PC-9 (cell line): ENCODE measurements at regions not wholly inside any gene's neighbourhood (a gene's known extent, or its start where the extent isn't known, plus 50 kb on each side); places are given as distances from the start of the nearest gene placed in this dataset.

ENCODE experiments used
- BruUV-seq: library from RNA; stranded (reverse); fragments of 400-500 nt; replicated peaks from 2 replicates; lab custom pipeline; 2021; lab: Mats Ljungman, UMichigan
- CTCF ChIA-PET: fragments of 300-600 bp; sonication (Branson Sonifier 250); formaldehyde crosslinking; loops from one replicate; lab custom pipeline; 2022; ENCODE audit warnings: antibody characterized with exemption; lab: Charles Lee
- POLR2A ChIA-PET: fragments of 300-600 bp; sonication (Branson Sonifier 250); formaldehyde crosslinking; loops from one replicate; lab custom pipeline; 2022; ENCODE audit warnings: antibody characterized with exemption; ENCODE audit not compliant: unreplicated experiment; lab: Charles Lee
- DNase-seq, 2 experiments: peaks; one replicate each; pipeline versions ENCODE4 v3.0.0 to v3.0.0-alpha.2; 2015 to 2022; ENCODE audit warnings: mixed read lengths in 1 of 2
- H2AFZ ChIP-seq: fragments of 200-600 bp; sonication (generic); 2 replicates; pipeline ENCODE4 v1.8.1; 2017; ENCODE audit warnings: antibody characterized with exemption
- H3F3A ChIP-seq: fragments of 200-600 bp; sonication (generic); 2 replicates; pipeline ENCODE4 v1.8.1; 2017; ENCODE audit warnings: antibody characterized with exemption, mild to moderate bottlenecking, low read depth; ENCODE audit not compliant: insufficient read depth
- H3K27ac ChIP-seq: fragments of 200-600 bp; sonication (generic); 2 replicates; pipeline ENCODE4 v1.6.1; 2016; ENCODE audit warnings: mixed run types
- H3K27me3 ChIP-seq: fragments of 200-600 bp; sonication (generic); 2 replicates; pipeline ENCODE4 v1.6.1; 2016; ENCODE audit warnings: low read depth, mixed run types; ENCODE audit not compliant: insufficient read depth
- H3K36me3 ChIP-seq: fragments of 200-600 bp; sonication (generic); 2 replicates; pipeline ENCODE4 v1.6.1; 2016; ENCODE audit warnings: low read depth, mixed run types
- H3K4me1 ChIP-seq: fragments of 200-600 bp; sonication (generic); replicated peaks from 2 replicates; pipeline ENCODE4 v1.6.1; 2016; ENCODE audit warnings: mixed run types; ENCODE audit not compliant: insufficient read depth
- H3K4me2 ChIP-seq: fragments of 200-600 bp; sonication (generic); 2 replicates; pipeline ENCODE4 v1.6.1; 2017; ENCODE audit warnings: mixed run types
- H3K4me3 ChIP-seq: fragments of 200-600 bp; sonication (generic); 2 replicates; pipeline ENCODE4 v1.6.1; 2016; ENCODE audit warnings: mixed run types
- H3K79me2 ChIP-seq: fragments of 200-600 bp; sonication (generic); 2 replicates; pipeline ENCODE4 v1.6.1; 2017; ENCODE audit warnings: low read depth, mixed run types
- H3K9me2 ChIP-seq: fragments of 200-600 bp; sonication (generic); 2 replicates; pipeline ENCODE4 v1.8.1; 2017; ENCODE audit warnings: mild to moderate bottlenecking; ENCODE audit not compliant: insufficient read depth
- H3K9me3 ChIP-seq: fragments of 200-600 bp; sonication (generic); 2 replicates; pipeline ENCODE4 v1.8.1; 2016; ENCODE audit warnings: low read depth; ENCODE audit not compliant: insufficient read depth
- H4K20me1 ChIP-seq: fragments of 200-600 bp; sonication (generic); 2 replicates; pipeline ENCODE4 v1.8.1; 2017; ENCODE audit not compliant: insufficient read depth
- EZH2 ChIP-seq: fragments of 200-600 bp; sonication (generic); IDR thresholded peaks from 2 replicates; pipeline ENCODE4 v1.8.0; 2017; ENCODE audit warnings: antibody characterized with exemption, low read depth
- intact Hi-C: fragments of 100-400 bp; cut with micrococcal nuclease; formaldehyde crosslinking; loops from one replicate; pipeline ENCODE4 v1.10.0; 2022; ENCODE audit not compliant: unreplicated experiment
- TF ChIP-seq, protein P1 (sequence below): fragments of 200-600 bp; sonication (generic); conservative IDR thresholded peaks from 2 replicates; pipeline ENCODE4 v1.6.1; 2017; ENCODE audit warnings: mixed run types, antibody characterized with exemption, mild to moderate bottlenecking, moderate library complexity

DNA sequence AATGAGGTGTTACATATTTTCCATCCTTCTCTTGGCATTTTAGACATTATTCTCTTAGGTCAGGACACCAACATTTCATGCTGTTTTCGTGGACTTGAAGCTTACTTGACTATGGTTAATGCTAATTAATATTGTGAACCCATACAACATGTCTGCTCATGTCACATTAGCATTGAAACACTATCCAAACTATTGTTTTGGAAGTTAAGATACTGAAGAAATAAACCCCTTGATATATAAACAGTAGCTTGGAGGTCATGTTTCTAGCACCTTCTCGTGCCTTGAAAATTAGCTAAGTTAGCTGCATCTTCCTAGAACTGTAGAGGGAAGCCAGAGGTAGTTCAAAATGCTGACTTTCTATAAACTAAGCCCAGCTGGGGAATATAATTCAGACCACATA, 288.8 kb downstream of the LTN1 start:
- H2AFZ ChIP-seq = no peak overlapping the region
- ChIA-PET CTCF (no interaction called here), POLR2A (no interaction called here)
- no peaks in the 10 kb centered on the region for H3F3A ChIP-seq
- no peak for DNase-seq
- no peaks in the 10 kb centered on the region for H3K9me2 ChIP-seq
- no peaks in the 10 kb centered on the region for H3K4me1 ChIP-seq
- no peaks in the 10 kb centered on the region for H3K36me3 ChIP-seq
- no peaks in the 10 kb centered on the region for H3K9me3 ChIP-seq
- H3K27me3 ChIP-seq = no peaks in the 10 kb centered on the region
- BruUV-seq = no TSS peak
- H3K27ac ChIP-seq = no peak overlapping the region
- TF ChIP-seq EZH2 = no peak
- TF ChIP-seq, protein P1, sequence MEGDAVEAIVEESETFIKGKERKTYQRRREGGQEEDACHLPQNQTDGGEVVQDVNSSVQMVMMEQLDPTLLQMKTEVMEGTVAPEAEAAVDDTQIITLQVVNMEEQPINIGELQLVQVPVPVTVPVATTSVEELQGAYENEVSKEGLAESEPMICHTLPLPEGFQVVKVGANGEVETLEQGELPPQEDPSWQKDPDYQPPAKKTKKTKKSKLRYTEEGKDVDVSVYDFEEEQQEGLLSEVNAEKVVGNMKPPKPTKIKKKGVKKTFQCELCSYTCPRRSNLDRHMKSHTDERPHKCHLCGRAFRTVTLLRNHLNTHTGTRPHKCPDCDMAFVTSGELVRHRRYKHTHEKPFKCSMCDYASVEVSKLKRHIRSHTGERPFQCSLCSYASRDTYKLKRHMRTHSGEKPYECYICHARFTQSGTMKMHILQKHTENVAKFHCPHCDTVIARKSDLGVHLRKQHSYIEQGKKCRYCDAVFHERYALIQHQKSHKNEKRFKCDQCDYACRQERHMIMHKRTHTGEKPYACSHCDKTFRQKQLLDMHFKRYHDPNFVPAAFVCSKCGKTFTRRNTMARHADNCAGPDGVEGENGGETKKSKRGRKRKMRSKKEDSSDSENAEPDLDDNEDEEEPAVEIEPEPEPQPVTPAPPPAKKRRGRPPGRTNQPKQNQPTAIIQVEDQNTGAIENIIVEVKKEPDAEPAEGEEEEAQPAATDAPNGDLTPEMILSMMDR = no peak
- intact Hi-C loops = no loop called here
- no peak overlapping the region for H3K4me3 ChIP-seq
- no peaks in the 10 kb centered on the region for H4K20me1 ChIP-seq
- H3K79me2 ChIP-seq = no peaks in the 10 kb centered on the region
- no peak overlapping the region for H3K4me2 ChIP-seq

DNA sequence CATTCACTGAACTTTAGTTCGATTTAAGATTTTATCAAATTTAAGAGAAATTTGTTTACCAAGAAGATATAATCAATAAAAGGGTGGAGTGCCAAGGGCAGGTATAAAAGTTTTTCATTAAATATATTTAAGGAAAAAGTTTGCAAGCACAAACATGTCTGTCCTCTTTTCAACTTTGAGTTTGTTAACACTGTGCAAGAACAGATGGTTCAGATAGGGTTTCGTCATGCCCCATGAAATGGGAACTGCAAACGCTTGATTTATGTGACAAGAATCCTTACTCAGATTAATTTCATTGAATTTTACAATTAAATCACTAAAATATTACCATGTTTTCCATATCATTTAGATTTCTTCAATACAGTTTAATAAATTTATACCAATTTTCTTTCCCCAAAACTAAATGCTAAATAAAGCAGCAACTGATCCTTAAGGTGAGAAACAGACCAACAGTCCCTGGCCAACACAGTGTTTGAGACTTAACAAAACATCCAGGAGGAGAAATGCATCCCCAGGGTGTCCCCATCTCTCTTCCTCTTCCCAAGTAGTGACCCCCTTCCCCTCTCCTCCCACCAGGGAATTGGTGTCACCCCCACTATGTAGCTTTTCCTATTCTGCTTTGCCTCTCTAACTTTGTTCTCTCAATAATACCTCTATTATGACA, 292.9 kb downstream of the LTN1 start:
- intact Hi-C loops = no loop called here
- ChIA-PET POLR2A (no interaction called here), CTCF (no interaction called here)
- H3K4me1 ChIP-seq = no peaks in the 10 kb centered on the region
- no peaks in the 10 kb centered on the region for H3K27me3 ChIP-seq
- H3K36me3 ChIP-seq = no peaks in the 10 kb centered on the region
- no peak for DNase-seq
- no peaks in the 10 kb centered on the region for H3F3A ChIP-seq
- H2AFZ ChIP-seq = no peak overlapping the region
- H3K27ac ChIP-seq = no peak overlapping the region
- no peak overlapping the region for H3K4me2 ChIP-seq
- no peaks in the 10 kb centered on the region for H3K79me2 ChIP-seq
- H3K9me2 ChIP-seq = no peaks in the 10 kb centered on the region
- no peaks in the 10 kb centered on the region for H4K20me1 ChIP-seq
- TF ChIP-seq, protein P1 = no peak
- TF ChIP-seq EZH2 = no peak
- H3K4me3 ChIP-seq = no peak overlapping the region
- BruUV-seq = no TSS peak
- H3K9me3 ChIP-seq = no peaks in the 10 kb centered on the region

DNA sequence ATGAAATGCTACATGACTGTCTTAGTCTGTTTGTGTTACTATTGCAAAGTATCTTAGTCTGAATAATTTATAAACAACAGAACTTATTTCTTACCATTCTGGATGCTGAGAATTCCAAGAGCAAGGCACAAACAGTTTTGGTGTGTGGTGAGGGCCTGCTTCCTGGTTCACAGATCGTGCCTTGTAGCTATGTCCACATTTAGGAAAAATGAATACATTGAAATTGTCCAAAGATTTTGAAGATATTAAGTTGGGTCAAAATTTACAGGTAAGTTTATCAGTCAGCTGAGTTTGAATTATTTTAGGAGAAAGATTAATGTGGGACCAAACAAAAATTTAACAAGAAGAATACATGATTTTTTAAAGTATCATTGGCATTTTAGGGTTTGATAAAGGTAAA, 293.5 kb downstream of the LTN1 start:
- Histone ChIP-seq H3K36me3 (no peaks in the 10 kb centered on the region), H3K79me2 (no peaks in the 10 kb centered on the region), H3K4me3 (no peak overlapping the region), H3K4me2 (no peak overlapping the region), H3F3A (no peaks in the 10 kb centered on the region), H2AFZ (no peak overlapping the region), H3K27me3 (no peaks in the 10 kb centered on the region), H4K20me1 (no peaks in the 10 kb centered on the region), H3K4me1 (no peaks in the 10 kb centered on the region), H3K9me2 (no peaks in the 10 kb centered on the region), H3K9me3 (no peaks in the 10 kb centered on the region), H3K27ac (no peak overlapping the region)
- no peak for TF ChIP-seq EZH2
- TF ChIP-seq, protein P1 = no peak
- no peak for DNase-seq
- CTCF ChIA-PET = no interaction called here
- intact Hi-C loops = no loop called here
- BruUV-seq = no TSS peak
- POLR2A ChIA-PET = no interaction called here
